ENCODE measurements at regions not wholly inside any gene's neighbourhood (a gene's known extent, or its start where the extent isn't known, plus 50 kb on each side); places are given as distances from the start of the nearest gene placed in this dataset.
"Not testable (repeated sequence)": the region's sequence is repeated elsewhere in the genome, so short reads cannot be mapped to it uniquely, and the experiment has no call there.

GRCh38 chr4:26204911-26205370, 115.9 kb upstream of the RBPJ start:
- DNase-seq (ENCODE audit: low read depth in 2 of 3, low spot score in 1 of 3) = no peak

GRCh38 chr4:26206339-26206738, 114.5 kb upstream of the RBPJ start:
- no peak for DNase-seq (ENCODE audit: low read depth in 2 of 3, low spot score in 1 of 3)

GRCh38 chr4:26206999-26207398, 113.8 kb upstream of the RBPJ start:
- no peak for DNase-seq (ENCODE audit: low read depth in 2 of 3, low spot score in 1 of 3)

GRCh38 chr4:26207631-26208030, 113.2 kb upstream of the RBPJ start:
- no peak for DNase-seq (ENCODE audit: low read depth in 2 of 3, low spot score in 1 of 3)

- no peak for DNase-seq (ENCODE audit: low read depth in 2 of 3, low spot score in 1 of 3)
These were observed 112.4 kb upstream of the RBPJ start for GRCh38 chr4:26208237-26208994.

- DNase-seq (ENCODE audit: low read depth in 2 of 3, low spot score in 1 of 3) = not testable (repeated sequence)
These were observed 111.4 kb upstream of the RBPJ start for GRCh38 chr4:26209378-26209777.

- DNase-seq (ENCODE audit: low read depth in 2 of 3, low spot score in 1 of 3) = no peak
These were observed 108.3 kb upstream of the RBPJ start for GRCh38 chr4:26212528-26212927.

GRCh38 chr4:26213317-26213716, 107.5 kb upstream of the RBPJ start:
- DNase-seq (ENCODE audit: low read depth in 2 of 3, low spot score in 1 of 3) = no peak

- no peak for DNase-seq (ENCODE audit: low read depth in 2 of 3, low spot score in 1 of 3)
These were observed 105.8 kb upstream of the RBPJ start for GRCh38 chr4:26214994-26215393.

GRCh38 chr4:26215725-26216124, 105.1 kb upstream of the RBPJ start:
- no peak for DNase-seq (ENCODE audit: low read depth in 2 of 3, low spot score in 1 of 3)

GRCh38 chr4:26217481-26217880, 103.3 kb upstream of the RBPJ start:
- no peak for DNase-seq (ENCODE audit: low read depth in 2 of 3, low spot score in 1 of 3)

GRCh38 chr4:26217961-26218676, 102.7 kb upstream of the RBPJ start:
- DNase-seq (ENCODE audit: low read depth in 2 of 3, low spot score in 1 of 3) = no peak

- no peak for DNase-seq (ENCODE audit: low read depth in 2 of 3, low spot score in 1 of 3)
These were observed 101.9 kb upstream of the RBPJ start for GRCh38 chr4:26218677-26219605.

- no peak for DNase-seq (ENCODE audit: low read depth in 2 of 3, low spot score in 1 of 3)
These were observed 100.1 kb upstream of the RBPJ start for GRCh38 chr4:26220696-26221095.

- no peak for DNase-seq (ENCODE audit: low read depth in 2 of 3, low spot score in 1 of 3)
These were observed 97.7 kb upstream of the RBPJ start for GRCh38 chr4:26223155-26223554.

GRCh38 chr4:26226629-26227376, 94.0 kb upstream of the RBPJ start:
- no peak for DNase-seq (ENCODE audit: low read depth in 2 of 3, low spot score in 1 of 3)

GRCh38 chr4:26227601-26228229, 93.1 kb upstream of the RBPJ start:
- DNase-seq (ENCODE audit: low read depth in 2 of 3, low spot score in 1 of 3) = no peak

- DNase-seq (ENCODE audit: low read depth in 2 of 3, low spot score in 1 of 3) = no peak
These were observed 91.9 kb upstream of the RBPJ start for GRCh38 chr4:26228883-26229282.

GRCh38 chr4:26229974-26230373, 90.8 kb upstream of the RBPJ start:
- no peak for DNase-seq (ENCODE audit: low read depth in 2 of 3, low spot score in 1 of 3)

GRCh38 chr4:26233350-26233749, 87.5 kb upstream of the RBPJ start:
- DNase-seq (ENCODE audit: low read depth in 2 of 3, low spot score in 1 of 3) = no peak
